Activated T-cell treated with anti-CD3 and anti-CD28 coated beads, Interleukin-2, amount 50 U/mL, for 4 hours (primary cell): ENCODE measurements at regions not wholly inside any gene's neighbourhood (a gene's known extent, or its start where the extent isn't known, plus 50 kb on each side); places are given as distances from the start of the nearest gene placed in this dataset.

ENCODE experiments used
- ATAC-seq, 2 donors: fragments of 200-7000 bp; cut with Tn5 transposase; one replicate each; pipeline ENCODE4 v1.10.0; 2021
- DNase-seq: peaks from one replicate; pipeline ENCODE4 v3.0.0-alpha.2; 2020
- H3K27me3 Mint-ChIP-seq: one replicate; pipeline ENCODE4 v1.8.0; 2021; ENCODE audit warnings: low read depth, mixed read lengths
- H3K36me3 Mint-ChIP-seq: one replicate; pipeline ENCODE4 v1.8.0; 2022; ENCODE audit warnings: mixed read lengths; ENCODE audit not compliant: insufficient read depth
- H3K4me1 Mint-ChIP-seq: one replicate; pipeline ENCODE4 v1.8.0; 2021; ENCODE audit warnings: low read depth, mixed read lengths
- H3K4me3 Mint-ChIP-seq: one replicate; pipeline ENCODE4 v1.8.0; 2021; ENCODE audit warnings: mild to moderate bottlenecking, moderate library complexity, mixed read lengths
- H3K9me3 Mint-ChIP-seq: one replicate; pipeline ENCODE4 v1.8.0; 2021; ENCODE audit warnings: mixed read lengths

GRCh38 chr16:73302942-73303341 lies 255.0 kb upstream of the ZFHX3 start:
- H3K27me3 Mint-ChIP-seq = no peaks in the 10 kb centered on the region
- H3K4me3 Mint-ChIP-seq = no peak overlapping the region
- DNase-seq (no peak), ATAC-seq (no peak)
- no peaks in the 10 kb centered on the region for H3K36me3 Mint-ChIP-seq
- peaks cover 4% of the 10 kb centered on the region for H3K9me3 Mint-ChIP-seq
- no peaks in the 10 kb centered on the region for H3K4me1 Mint-ChIP-seq

- H3K4me3 Mint-ChIP-seq = no peak overlapping the region
- peaks cover 4% of the 10 kb centered on the region for H3K9me3 Mint-ChIP-seq
- no peaks in the 10 kb centered on the region for H3K4me1 Mint-ChIP-seq
- ATAC-seq = no peak
- no peak for DNase-seq
- H3K36me3 Mint-ChIP-seq = no peaks in the 10 kb centered on the region
- no peaks in the 10 kb centered on the region for H3K27me3 Mint-ChIP-seq
Measured at GRCh38 chr16:73301984-73302383, 254.1 kb upstream of the ZFHX3 start.

GRCh38 chr16:73299346-73299745 lies 251.4 kb upstream of the ZFHX3 start:
- Mint-ChIP-seq H3K4me1 (no peaks in the 10 kb centered on the region), H3K9me3 (no peaks in the 10 kb centered on the region), H3K4me3 (no peak overlapping the region), H3K27me3 (no peaks in the 10 kb centered on the region), H3K36me3 (no peaks in the 10 kb centered on the region)
- ATAC-seq (no peak), DNase-seq (no peak)

GRCh38 chr16:73298562-73298961 lies 250.6 kb upstream of the ZFHX3 start:
- H3K36me3 Mint-ChIP-seq = no peaks in the 10 kb centered on the region
- no peak overlapping the region for H3K4me3 Mint-ChIP-seq
- no peak for ATAC-seq
- no peaks in the 10 kb centered on the region for H3K4me1 Mint-ChIP-seq
- no peaks in the 10 kb centered on the region for H3K9me3 Mint-ChIP-seq
- no peak for DNase-seq
- H3K27me3 Mint-ChIP-seq = no peaks in the 10 kb centered on the region

GRCh38 chr16:73290258-73290657 lies 242.3 kb upstream of the ZFHX3 start:
- DNase-seq = no peak
- H3K4me1 Mint-ChIP-seq = no peaks in the 10 kb centered on the region
- H3K4me3 Mint-ChIP-seq = no peak overlapping the region
- no peaks in the 10 kb centered on the region for H3K27me3 Mint-ChIP-seq
- no peaks in the 10 kb centered on the region for H3K9me3 Mint-ChIP-seq
- no peak for ATAC-seq
- H3K36me3 Mint-ChIP-seq = no peaks in the 10 kb centered on the region

GRCh38 chr16:73289232-73289631 lies 241.3 kb upstream of the ZFHX3 start:
- no peaks in the 10 kb centered on the region for H3K36me3 Mint-ChIP-seq
- ATAC-seq = no peak
- no peaks in the 10 kb centered on the region for H3K9me3 Mint-ChIP-seq
- no peak for DNase-seq
- no peaks in the 10 kb centered on the region for H3K27me3 Mint-ChIP-seq
- no peak overlapping the region for H3K4me3 Mint-ChIP-seq
- no peaks in the 10 kb centered on the region for H3K4me1 Mint-ChIP-seq

GRCh38 chr16:73288520-73288919 lies 240.6 kb upstream of the ZFHX3 start:
- H3K36me3 Mint-ChIP-seq = no peaks in the 10 kb centered on the region
- DNase-seq (no peak), ATAC-seq (no peak)
- no peaks in the 10 kb centered on the region for H3K4me1 Mint-ChIP-seq
- no peaks in the 10 kb centered on the region for H3K9me3 Mint-ChIP-seq
- H3K27me3 Mint-ChIP-seq = no peaks in the 10 kb centered on the region
- H3K4me3 Mint-ChIP-seq = no peak overlapping the region

GRCh38 chr16:73287859-73288405 lies 240.0 kb upstream of the ZFHX3 start:
- H3K27me3 Mint-ChIP-seq = no peaks in the 10 kb centered on the region
- no peak for DNase-seq
- no peaks in the 10 kb centered on the region for H3K36me3 Mint-ChIP-seq
- no peaks in the 10 kb centered on the region for H3K4me1 Mint-ChIP-seq
- H3K9me3 Mint-ChIP-seq = no peaks in the 10 kb centered on the region
- no peak for ATAC-seq
- H3K4me3 Mint-ChIP-seq = no peak overlapping the region

GRCh38 chr16:73286346-73287267 lies 238.7 kb upstream of the ZFHX3 start:
- H3K27me3 Mint-ChIP-seq = no peaks in the 10 kb centered on the region
- no peak for ATAC-seq
- no peak overlapping the region for H3K4me3 Mint-ChIP-seq
- no peaks in the 10 kb centered on the region for H3K9me3 Mint-ChIP-seq
- DNase-seq = no peak
- no peaks in the 10 kb centered on the region for H3K36me3 Mint-ChIP-seq
- H3K4me1 Mint-ChIP-seq = no peaks in the 10 kb centered on the region

GRCh38 chr16:73285436-73286201 lies 237.7 kb upstream of the ZFHX3 start:
- Mint-ChIP-seq H3K9me3 (no peaks in the 10 kb centered on the region), H3K27me3 (no peaks in the 10 kb centered on the region), H3K4me1 (no peaks in the 10 kb centered on the region), H3K36me3 (no peaks in the 10 kb centered on the region), H3K4me3 (no peak overlapping the region)
- DNase-seq = no peak
- ATAC-seq = no peak

- H3K9me3 Mint-ChIP-seq = peaks cover 4% of the 10 kb centered on the region
- ATAC-seq (no peak), DNase-seq (no peak)
- no peaks in the 10 kb centered on the region for H3K36me3 Mint-ChIP-seq
- no peaks in the 10 kb centered on the region for H3K27me3 Mint-ChIP-seq
- no peaks in the 10 kb centered on the region for H3K4me1 Mint-ChIP-seq
- no peak overlapping the region for H3K4me3 Mint-ChIP-seq
Measured at GRCh38 chr16:73280388-73280787, 232.5 kb upstream of the ZFHX3 start.

GRCh38 chr16:73279451-73279850 lies 231.5 kb upstream of the ZFHX3 start:
- no peak for ATAC-seq
- H3K36me3 Mint-ChIP-seq = no peaks in the 10 kb centered on the region
- H3K4me3 Mint-ChIP-seq = no peak overlapping the region
- H3K27me3 Mint-ChIP-seq = peaks cover 3% of the 10 kb centered on the region
- peaks cover 4% of the 10 kb centered on the region for H3K9me3 Mint-ChIP-seq
- no peak for DNase-seq
- no peaks in the 10 kb centered on the region for H3K4me1 Mint-ChIP-seq

GRCh38 chr16:73277071-73277470 lies 229.1 kb upstream of the ZFHX3 start:
- DNase-seq = no peak
- H3K4me1 Mint-ChIP-seq = no peaks in the 10 kb centered on the region
- no peaks in the 10 kb centered on the region for H3K36me3 Mint-ChIP-seq
- ATAC-seq = no peak
- peaks cover 4% of the 10 kb centered on the region for H3K9me3 Mint-ChIP-seq
- no peak overlapping the region for H3K4me3 Mint-ChIP-seq
- H3K27me3 Mint-ChIP-seq = peaks cover 5% of the 10 kb centered on the region

- Mint-ChIP-seq H3K36me3 (no peaks in the 10 kb centered on the region), H3K9me3 (peaks cover 4% of the 10 kb centered on the region), H3K27me3 (peaks cover 5% of the 10 kb centered on the region), H3K4me3 (no peak overlapping the region), H3K4me1 (no peaks in the 10 kb centered on the region)
- DNase-seq = no peak
- ATAC-seq = no peak
Measured at GRCh38 chr16:73275448-73275847, 227.5 kb upstream of the ZFHX3 start.

- ATAC-seq = no peak
- Mint-ChIP-seq H3K36me3 (no peaks in the 10 kb centered on the region), H3K4me1 (no peaks in the 10 kb centered on the region), H3K27me3 (peaks cover 5% of the 10 kb centered on the region), H3K4me3 (no peak overlapping the region), H3K9me3 (peaks cover 4% of the 10 kb centered on the region)
- no peak for DNase-seq
Measured at GRCh38 chr16:73275024-73275423, 227.1 kb upstream of the ZFHX3 start.
